IPS DF 4.7 (cell line): ENCODE measurements at regions not wholly inside any gene's neighbourhood (a gene's known extent, or its start where the extent isn't known, plus 50 kb on each side); places are given as distances from the start of the nearest gene placed in this dataset.
A peak's percentile ranks its signal among the peaks of the same experiment; 100 is the strongest.
"Not testable (repeated sequence)": the region's sequence is repeated elsewhere in the genome, so short reads cannot be mapped to it uniquely, and the experiment has no call there.

Experiments
- DNase-seq: peaks from one replicate; pipeline ENCODE4 v3.0.0-alpha.2; 2013; ENCODE audit warnings: low spot score; ENCODE audit errors: extremely low read depth

DNA sequence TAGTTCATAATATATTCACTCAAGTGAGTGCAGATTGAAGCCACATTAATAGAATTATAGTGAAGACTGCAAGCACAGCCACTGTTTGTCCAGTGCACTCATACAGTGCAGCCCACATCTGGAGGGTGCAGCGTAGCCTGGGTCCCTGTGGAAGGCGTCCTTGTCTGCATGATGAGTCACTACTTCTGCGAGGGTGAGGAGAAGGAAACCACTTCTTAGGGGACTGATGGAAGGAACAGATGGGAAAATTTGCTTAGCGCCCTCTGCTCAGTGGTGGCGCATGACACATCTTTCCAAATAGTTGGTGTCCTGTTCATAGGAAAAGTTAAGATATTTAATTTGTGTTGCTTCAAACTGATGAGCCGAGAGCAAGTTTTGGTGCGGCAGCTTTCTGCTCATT, 330.4 kb upstream of the SMIM21 start:
- DNase-seq, result no peak

DNA sequence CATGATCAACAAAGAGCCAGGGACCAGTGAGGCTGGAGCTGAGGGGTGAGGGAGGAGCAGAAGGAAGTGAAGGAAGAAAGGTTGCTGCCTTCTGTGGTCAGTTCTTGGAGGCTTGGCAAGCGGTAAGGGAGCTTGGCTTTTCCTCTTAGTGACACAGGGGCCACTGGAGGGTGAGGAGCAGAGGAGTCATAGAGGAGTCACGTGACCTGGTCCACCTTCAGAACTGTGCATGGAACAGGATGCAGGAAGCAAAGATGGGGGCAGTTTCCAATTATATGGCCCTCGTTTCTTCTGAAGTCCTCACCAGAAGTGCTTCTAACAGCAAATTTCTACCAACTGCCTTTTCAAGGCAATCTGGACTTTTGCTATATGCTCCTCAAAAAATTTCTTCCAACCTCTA, 326.9 kb upstream of the SMIM21 start:
- DNase-seq, result no peak

DNA sequence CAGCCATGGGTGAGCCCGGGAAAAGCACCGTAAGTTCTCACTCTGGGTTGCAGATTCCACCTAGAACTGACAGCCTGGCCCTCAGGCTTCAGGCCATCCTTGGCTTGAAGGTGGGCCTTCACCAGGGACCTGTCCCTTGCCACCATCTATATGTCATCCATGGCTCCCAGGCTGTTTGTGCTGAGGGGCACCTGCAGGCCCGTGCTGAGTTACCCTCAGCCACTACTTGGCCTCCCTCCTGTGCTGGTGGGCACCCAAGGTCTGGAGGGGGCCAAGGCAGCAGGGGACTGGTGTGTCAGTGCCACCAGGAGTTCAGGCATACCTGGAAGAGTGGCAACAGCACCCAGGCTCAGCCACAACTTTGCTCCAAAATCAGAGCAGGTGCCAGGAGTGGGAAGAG, 326.2 kb upstream of the SMIM21 start:
- DNase-seq, result no peak

DNA sequence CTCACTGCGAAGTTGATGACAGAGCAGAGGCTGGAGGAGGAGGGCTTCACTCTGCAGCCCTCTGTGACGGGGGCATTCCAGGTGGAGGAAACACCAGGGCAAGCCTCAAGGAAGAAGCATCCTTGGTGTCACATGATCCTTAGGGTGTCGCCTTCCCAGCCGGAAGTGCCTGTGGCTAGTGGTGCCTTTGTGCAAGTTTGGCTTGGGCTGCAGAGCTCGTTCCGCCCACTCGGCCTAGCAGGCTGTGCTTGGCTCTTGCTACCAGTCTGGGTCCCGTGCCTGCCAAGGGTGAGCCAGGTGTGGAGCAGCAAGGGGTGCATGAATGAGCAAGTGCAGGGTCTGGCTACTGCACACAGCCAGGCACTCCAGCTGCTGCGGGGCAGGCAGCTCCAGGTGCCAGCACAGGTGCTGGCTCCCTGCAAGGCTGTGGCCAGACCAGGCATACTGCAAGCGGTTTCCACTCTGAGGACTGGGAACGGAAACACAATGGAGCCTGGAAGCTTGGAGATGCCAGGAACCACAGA, 325.3 kb upstream of the SMIM21 start:
- DNase-seq, result no peak

DNA sequence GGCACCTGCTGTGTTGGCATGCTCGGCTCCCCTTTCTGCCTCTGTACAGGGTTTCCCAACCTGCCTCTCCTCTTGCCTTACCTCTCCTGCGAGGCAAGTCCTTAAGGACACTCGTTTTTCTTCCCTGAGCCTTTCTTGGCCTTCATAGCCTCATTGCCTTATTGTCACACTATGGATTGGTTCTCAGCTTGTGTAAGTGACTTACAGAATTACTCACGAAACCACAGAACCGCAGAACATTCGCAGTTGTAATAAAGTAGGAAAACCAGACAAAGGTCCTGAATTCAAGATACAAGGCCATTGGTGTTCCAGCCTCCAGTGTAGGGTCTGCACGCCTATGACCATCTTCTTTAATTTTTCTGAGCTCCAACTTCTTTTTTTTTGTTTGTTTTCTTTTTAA, 317.6 kb upstream of the SMIM21 start:
- DNase-seq, result no peak

DNA sequence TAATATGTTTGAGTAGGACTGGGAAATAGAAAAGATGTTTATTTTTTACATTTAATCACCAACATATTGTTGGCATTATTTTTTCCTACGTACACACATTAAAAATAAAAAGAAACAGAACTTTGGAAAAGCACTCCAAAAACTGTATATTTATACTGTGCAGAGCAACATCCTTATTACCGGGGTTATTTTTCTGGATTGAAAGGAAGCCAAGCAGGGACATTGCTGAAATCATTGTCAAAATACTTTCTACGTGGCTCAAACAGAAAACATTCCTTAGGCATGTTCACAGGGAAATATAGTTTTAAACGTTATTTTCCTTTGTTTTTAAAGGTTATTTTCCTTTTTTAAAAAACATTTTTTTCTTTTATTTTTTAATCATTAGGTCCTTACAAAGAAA, 315.0 kb upstream of the SMIM21 start:
- DNase-seq, result no peak

DNA sequence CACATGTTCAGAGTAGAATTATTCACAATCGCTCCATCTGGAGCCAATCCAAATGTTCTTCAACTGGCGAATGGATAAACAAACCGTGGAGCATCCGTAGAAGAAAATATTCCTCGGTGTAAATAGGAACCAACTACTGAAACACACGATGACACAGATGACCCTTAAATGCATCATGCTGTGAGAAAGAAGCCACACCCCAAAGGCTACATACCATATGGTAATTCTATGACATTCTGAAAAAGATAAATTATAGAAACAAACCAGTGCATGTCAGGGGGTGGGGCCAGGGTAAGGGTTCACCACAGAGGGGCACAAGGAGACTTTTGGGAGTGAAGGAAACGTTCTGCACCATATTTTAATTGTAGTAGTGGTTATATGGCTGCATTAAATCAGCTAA, 312.2 kb upstream of the SMIM21 start:
- DNase-seq, result no peak

DNA sequence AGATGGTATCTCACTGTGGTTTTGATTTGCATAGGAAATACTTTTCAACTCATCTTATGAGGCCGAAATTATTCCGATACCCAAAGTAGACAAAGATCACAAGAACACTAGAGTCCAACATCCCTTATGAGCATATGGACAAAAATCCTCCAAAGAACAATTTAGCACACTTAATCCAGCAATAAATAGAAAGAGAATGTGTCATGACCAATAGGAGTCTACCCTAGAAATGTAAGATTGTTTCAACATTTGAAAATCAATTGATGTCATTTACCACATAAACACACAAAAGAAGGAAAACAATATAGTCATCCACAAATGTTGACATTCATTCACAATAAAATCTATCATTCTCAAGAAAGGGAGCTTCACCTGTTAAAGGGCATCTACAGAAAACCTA, 307.8 kb upstream of the SMIM21 start:
- DNase-seq, result no peak

DNA sequence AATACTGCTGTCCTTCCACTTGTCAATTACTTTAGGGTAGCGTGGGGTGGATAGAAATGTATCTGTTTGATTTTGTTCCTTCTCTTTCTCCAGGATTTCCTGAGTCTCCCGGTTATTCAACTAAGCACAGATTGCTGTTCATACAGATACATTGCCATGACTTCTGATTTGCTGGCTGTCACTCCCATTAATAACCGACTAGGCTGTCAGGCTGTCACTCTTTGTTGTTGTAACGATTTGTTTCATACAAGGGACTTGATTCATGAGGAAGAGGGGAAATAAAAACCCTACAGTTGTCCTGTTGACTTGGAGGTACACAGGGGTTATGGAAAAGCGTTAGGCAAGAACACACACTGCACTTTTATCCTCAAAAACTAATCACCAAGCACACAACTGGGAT, 302.7 kb upstream of the SMIM21 start:
- DNase-seq, result no peak

DNA sequence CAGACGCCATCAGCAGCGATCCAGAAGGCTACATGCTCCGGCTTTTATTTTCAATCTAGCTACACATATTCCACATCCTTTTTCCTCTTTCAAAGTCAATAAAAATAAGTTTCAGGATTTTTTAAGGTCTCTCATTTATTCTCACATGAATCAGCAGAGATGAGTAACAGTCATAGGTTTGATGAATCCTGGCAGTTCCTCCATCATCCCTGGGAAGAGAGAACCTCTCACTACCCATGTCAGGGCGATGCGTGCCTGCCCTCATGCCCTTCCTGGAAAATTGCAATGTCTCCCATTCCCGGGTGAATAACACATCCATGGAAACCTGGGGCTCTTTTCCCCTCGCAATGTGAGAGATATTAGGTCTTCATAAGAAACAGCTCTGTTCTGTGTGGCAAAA, 301.1 kb upstream of the SMIM21 start:
- DNase-seq, result no peak

DNA sequence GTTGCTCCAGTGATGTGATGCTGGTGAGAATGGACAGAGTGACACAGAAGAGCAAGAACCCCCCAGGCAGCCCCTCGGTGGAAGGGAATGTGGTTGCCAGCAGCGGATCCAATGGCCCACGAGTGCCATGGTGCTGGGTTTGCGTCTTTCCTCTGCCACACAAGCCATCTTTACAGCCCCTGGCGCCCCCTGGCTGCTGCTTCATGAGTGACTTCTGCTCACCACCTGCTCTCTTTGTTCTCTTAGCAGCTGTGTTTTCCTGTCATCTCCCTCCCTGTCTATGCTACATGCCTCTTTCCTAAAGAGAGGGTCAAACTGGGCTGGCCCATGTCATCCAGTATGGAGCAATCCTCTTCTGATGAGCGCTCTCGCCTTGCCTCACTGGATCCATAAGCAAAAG, 300.0 kb upstream of the SMIM21 start:
- peak; percentile 51 for DNase-seq

DNA sequence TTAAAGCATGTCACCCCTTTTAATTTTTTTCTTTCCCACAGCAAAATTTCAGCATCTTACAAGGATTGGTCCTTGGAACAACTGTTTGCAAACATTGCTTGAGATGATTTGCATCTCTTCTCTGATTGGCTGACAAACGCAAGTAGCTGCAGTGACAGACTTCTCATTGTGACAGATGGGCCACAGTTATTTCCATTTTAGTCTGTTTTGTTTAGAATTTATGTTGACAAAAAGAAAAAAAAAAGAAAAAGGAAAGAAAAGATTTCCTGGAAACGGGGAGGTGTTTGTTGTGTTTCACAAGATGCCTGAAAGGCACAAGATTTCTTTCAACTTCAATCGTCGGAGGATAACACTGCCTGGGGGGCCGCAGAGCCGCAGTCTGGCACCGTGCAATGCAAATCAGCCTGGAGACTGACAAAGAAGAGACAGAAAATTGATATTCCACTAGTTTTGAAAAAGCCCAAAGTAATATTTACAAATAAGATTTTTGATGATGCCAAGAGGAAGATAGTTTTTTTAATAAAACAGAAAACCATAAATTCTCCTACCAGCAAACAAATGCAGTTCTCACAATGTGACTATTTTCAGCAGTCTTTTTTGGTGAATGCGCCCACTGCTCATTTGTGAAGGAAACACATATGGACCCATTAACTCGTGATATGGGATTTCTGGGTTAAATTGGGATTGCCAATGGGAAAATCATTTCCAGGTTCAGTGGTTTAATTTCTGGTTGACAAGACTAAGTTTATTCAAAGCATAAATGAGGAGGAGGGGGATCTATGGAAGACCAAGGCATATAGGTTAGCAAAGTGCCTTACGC, 296.2 kb upstream of the SMIM21 start:
- no peak for DNase-seq

DNA sequence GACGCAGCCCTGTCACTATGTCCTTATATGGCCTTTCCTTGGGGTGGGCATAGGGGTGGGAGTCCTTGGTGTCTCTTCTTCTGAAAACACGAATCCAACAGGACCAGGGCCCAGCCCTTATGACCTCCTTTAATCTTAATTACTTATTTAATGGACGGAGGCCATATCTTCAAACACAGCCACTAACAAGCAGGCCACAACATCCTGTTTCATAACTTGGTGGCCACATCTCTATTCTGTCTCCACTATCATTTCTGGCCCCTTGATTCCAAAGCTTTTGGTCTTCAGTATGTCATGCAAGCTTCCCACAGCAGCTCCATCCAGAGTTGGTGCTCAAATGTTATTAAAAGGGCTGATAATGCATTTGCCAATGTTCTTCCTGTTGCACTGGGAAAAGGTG, 287.3 kb upstream of the SMIM21 start:
- DNase-seq, result no peak

DNA sequence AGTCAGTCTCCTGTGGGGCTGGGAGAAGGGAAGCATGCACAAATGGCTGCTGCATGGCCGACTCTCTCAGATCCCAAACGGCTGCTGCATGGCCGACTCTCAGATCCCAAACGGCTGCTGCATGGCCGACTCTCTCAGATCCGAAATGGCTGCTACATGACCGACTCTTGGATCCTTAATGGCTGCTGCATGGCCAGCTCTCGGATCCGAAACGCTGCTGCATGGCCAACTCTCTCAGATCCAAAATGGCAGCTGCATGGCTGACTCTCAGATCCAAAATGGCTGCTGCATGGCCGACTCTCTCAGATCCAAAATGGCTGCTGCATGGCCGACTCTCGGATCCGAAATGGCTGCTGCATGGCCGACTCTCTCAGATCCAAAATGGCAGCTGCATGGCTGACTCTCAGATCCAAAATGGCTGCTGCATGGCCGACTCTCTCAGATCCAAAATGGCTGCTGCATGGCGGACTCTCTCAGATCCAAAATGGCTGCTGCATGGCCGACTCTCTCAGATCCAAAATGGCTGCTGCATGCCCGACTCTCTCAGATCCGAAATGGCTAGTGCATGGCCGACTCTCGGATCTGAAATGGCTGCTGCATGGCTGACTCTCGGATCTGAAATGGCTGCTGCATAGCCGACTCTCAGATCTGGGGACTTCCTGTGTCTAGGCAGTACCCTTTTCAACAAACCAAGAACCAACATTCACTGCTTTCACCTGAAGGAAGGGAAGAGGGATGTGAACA, 284.8 kb upstream of the SMIM21 start:
- DNase-seq, result not testable (repeated sequence)

DNA sequence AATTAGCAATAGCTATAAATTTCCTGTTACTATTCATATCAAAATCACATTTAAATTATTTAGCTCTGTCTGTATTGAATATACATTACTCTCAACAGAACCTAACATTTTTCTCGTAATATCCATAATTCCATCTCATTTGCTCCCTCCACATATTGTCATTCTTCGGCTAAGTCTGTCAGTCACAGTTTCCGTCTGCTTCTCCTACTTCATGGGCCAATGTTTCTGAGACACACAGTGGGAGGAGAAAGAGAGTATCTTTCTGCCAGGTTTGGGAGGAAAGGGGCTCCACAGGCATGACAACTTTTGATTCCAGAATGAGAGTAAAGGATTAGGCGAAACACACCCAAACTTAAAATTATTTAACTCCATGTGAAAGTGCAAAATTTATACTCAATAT, 273.1 kb upstream of the SMIM21 start:
- DNase-seq, result no peak

DNA sequence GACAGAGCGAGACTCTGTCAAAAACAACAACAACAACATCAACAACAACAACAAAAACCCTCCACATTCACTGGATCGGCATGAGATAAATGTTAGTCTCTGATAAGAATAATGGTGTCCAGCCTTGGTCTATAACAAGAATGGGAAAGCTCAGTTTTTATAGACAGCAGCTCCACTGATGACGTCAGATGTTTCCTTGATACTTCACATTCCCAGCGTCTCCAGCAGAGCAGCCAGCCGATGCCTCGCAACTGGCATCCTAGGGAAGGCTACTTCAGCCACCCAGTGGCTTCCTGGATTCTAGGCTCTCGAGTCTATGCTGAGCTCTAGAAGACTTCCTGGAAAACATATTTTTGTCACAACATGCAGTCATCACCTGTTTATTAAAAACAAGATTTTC, 271.4 kb upstream of the SMIM21 start:
- no peak for DNase-seq

DNA sequence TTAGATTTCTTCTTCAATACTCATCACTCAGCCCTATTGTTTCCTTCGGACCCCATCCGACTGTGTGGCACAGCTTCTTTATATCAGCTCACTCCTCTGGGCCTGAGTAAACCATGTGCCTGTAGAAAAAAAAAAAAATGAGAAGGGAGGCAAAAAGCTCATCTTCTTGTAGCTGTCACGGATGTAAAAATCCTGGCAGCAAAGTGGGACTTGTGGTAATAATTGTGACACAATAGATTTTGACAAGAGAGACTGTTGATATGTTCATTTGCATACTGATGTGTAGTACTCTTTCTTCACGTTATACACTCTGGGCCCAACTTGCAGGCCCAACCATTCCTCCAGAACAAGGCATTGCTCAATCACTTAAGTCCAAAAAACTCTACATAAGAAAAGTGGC, 270.0 kb upstream of the SMIM21 start:
- no peak for DNase-seq

DNA sequence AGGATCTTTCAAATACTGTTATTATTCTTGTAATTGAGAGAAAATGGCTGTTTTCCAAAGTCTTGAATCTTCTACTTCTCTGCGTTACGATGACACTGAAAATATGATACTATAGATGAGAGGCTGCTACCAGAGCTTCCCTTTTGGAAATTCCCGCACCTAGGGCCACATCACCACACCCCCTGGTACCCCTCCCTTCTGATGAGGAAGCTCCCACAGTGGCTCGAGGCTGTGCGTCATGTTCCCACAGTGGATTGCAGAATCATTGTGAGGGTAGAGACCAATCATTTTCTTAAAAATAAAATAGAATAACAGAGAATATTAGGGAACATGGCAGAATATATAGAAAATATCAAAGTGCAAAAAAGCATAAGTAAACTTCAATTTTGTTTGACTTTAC, 268.9 kb upstream of the SMIM21 start:
- DNase-seq, result no peak

DNA sequence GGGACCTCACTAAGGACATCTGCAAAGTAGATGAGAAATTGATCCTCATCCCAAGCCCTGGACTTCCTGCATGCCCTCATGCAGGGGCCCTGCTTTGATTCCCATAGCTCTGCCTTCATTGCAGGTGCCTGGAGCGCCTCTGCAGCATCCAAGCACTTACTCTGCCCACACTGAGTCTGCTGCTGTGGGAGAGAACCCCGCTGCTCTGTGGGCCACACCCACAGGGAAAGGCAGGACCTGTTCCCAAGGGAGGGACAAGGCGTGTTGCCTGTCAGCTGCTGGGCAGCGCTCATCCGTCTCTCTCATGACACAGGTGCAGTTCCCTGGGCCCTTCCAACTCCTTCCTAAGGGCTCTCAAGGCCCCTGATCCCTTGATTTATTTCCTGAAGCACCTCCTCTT, 266.8 kb upstream of the SMIM21 start:
- no peak for DNase-seq

DNA sequence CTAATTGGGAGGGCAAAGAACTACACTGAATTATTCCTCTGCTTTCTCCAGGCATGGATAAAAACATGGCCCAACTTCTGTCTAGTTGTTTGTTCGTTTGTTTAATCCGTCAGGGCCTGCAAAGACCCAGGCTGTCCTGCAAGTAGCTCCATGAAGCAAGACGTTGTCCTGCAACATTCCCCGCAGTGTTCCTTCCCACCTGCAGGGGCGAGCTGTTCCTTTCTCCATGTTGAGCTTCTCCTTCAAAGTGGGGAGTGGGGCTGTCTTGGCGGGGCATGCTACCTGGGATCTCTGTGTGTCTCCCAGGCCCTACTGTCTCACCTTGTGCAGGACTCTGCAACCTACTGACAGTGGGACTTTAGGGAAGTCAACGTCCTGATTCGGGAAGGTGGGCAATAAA, 264.0 kb upstream of the SMIM21 start:
- no peak for DNase-seq

DNA sequence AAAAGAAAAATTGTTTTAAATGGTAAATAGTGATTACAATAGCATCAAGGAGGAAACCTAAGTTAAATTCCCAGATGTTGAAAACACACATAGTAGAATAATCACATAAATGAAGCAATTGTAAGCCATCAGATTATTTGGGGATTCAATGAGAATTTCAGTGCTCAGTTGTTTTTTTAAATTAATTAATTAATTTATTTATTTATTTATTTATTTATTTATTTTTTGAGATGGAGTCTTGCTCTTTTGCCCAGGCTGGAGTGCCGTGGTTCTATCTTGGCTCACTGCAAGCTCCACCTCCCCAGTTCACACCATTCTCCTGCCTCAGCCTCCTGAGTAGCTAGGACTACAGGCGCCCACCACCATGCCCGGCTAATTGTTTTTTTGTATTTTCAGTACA, 262.8 kb upstream of the SMIM21 start:
- not testable (repeated sequence) for DNase-seq

DNA sequence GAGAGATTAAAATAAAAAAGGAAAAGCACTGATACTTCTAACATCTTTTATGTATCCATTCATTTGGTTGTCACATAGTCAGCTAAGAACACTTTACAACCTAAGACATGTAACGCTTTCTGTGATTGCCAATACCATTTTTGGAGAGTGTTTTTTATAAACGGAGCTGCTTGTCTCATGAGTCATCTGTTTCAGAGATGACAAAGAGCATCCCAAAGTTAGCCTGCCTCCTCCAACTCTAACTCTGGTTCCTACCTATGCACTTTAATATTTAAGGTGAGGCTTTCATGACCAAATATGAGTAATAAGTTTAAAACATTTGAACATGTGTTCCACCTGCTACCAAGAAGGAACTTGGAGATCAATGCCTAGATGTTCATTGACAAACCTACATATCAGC, 260.1 kb upstream of the SMIM21 start:
- no peak for DNase-seq

DNA sequence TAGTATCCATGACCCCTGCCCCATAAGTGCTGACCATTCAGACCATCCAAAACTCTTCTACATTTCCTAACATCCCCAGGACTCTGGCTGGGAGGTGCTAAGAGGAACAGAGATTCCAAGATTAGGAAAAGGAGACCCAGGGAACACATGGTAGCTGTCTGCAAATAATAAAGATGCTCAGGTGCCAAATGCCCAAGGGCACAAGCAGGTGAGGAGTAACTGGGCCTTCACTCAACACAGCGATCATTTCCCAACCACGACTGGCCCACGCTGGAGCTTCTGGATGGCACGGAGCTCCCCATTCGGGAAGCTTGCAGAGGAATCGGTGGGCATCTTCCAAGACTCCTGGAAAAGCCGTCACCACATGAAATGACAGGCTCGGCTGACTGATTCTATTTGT, 255.9 kb upstream of the SMIM21 start:
- no peak for DNase-seq
